ENCODE measurements at regions not wholly inside any gene's neighbourhood (a gene's known extent, or its start where the extent isn't known, plus 50 kb on each side); places are given as distances from the start of the nearest gene placed in this dataset.
A peak's percentile ranks its signal among the peaks of the same experiment; 100 is the strongest.
"Not testable (repeated sequence)": the region's sequence is repeated elsewhere in the genome, so short reads cannot be mapped to it uniquely, and the experiment has no call there.

DNA sequence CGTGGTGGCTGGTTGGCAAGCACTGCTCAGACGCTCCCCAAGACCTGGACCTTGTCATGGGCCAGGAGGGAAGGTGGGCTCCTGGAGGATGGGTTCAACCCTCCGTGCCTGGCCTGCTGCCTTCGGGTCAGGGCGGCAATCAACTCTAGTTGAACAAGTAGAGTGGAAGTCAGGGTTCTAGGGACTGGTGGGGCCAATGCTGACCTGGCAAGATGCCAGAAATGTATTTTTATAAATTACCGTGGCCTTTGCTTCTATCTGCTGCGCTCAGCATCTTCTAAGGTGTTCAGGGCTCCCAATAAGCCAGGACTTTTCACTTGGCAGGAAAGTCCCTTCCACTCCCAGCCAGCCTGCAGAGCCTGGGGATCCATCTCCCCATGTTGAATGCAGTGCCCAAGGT is 207.1 kb upstream of the N4BP1 start:
- no peak for DNase-seq

GRCh38 chr16:48816393-48816792 is 206.4 kb upstream of the N4BP1 start:
- no peak for DNase-seq

- no peak for DNase-seq
Measured at GRCh38 chr16:48814994-48815393, 205.0 kb upstream of the N4BP1 start.

- no peak for DNase-seq
Measured at GRCh38 chr16:48813485-48813884, 203.5 kb upstream of the N4BP1 start.

GRCh38 chr16:48812856-48813255 is 202.9 kb upstream of the N4BP1 start:
- no peak for DNase-seq

DNA sequence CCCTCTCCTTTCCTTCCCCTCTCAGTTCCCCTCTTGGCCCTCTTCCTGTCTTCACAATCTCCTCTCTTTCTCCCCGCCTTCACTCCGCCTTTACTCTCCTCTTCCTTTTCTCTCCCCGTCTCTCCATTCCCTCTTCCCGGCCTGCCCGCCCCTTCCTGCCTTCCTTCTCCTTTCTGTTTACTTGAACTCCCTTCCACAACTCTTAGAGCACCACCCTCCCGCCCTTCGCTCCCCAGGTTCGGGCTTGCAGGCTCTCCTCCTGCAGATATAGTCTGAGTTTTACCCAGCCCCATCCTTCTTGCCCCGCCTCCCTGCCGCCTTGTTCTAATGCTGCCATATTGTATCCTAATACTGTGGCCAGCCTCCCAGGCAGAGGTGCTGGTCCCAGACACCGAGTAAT is 201.5 kb upstream of the N4BP1 start:
- DNase-seq, result no peak

GRCh38 chr16:48810803-48811453 is 200.9 kb upstream of the N4BP1 start:
- no peak for DNase-seq

DNA sequence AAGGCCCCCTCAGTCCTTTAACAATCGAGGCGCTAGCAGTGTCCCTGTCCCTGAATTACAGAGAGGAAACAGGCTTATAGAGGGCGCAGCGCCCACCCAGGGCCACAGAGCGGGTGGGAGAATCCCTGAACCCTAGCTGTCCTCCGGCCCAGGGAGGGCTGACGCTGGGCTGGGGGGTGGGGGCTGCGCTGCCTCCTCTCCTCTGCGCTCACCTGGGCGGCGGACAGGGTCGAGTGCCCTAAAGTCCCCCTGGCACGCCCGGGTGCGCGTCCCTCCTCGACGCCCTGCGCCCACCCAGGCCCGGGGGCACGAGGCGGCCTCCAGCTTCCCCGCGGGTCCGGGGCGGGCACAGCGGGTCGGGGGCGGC is 200.4 kb upstream of the N4BP1 start:
- no peak for DNase-seq

DNA sequence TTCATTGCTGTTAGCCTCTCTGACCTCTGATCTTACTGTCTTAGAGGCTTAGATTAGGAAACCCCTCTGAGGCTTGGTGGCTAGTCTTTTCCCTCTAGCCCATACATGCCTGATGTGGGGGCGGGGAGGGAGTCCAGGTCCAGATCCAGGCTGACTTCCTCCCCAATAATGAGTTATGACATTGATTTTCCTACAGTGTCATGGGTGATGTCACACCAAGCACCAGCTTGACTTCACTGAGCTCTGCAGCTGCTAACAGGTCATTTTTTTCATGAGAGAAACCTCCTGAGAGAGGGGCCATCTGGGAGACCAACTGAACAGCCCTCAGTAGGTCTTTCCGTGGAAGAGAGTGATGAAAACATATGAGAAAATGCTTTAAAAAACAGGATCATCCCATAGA is 180.2 kb upstream of the N4BP1 start:
- DNase-seq, result no peak

GRCh38 chr16:48788475-48788874 is 178.5 kb upstream of the N4BP1 start:
- no peak for DNase-seq

- DNase-seq, result no peak
Measured at GRCh38 chr16:48745541-48745940, 135.6 kb upstream of the N4BP1 start.

GRCh38 chr16:48740964-48741363 is 131.0 kb upstream of the N4BP1 start:
- no peak for DNase-seq

- DNase-seq, result no peak
Measured at GRCh38 chr16:48734220-48734619, 124.2 kb upstream of the N4BP1 start.

DNA sequence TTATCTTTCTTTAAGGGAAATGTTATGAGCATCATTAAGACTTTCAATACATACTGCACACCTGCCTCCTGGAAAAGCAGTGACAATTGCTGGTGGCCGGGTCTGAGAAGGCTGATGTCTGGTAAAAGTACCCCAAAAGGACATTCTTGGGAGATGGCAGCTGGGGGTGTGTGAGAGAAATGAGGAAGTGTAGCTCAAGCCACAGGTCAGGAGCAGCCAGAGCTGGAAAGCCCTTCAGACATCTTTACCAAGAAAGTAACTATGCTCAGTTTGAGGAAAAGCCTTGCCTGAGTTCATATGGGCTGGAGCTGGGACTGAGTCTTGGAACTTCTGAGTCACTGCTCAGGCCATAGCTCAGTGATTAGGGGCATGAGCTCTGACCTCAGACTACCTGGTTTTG is 94.7 kb upstream of the N4BP1 start:
- DNase-seq, result no peak

- DNase-seq, result peak; percentile 40
Measured at GRCh38 chr16:48687421-48688038, 77.5 kb upstream of the N4BP1 start.

GRCh38 chr16:48684148-48684547 is 74.2 kb upstream of the N4BP1 start:
- DNase-seq, result no peak

DNA sequence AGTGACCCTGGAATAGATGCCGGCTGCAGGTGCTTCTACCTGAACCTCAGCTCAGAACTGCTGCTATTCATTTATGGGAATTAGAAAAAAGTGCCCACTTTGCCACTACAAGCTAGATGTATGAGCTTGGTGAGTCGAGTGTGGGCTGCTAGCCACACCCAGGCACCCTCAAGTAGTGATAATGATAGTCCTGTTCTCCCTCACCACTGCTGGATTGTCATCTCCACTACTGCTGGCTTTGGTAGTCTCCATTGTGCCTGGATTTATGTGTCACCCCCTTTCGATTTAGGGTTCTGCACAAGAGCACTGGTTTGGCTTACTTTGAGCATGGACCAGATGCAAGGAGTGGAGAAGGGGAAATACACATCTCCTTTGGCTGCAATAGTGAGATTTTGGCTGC is 73.0 kb upstream of the N4BP1 start:
- DNase-seq, result no peak

GRCh38 chr16:48681520-48681919 is 71.5 kb upstream of the N4BP1 start:
- no peak for DNase-seq

DNA sequence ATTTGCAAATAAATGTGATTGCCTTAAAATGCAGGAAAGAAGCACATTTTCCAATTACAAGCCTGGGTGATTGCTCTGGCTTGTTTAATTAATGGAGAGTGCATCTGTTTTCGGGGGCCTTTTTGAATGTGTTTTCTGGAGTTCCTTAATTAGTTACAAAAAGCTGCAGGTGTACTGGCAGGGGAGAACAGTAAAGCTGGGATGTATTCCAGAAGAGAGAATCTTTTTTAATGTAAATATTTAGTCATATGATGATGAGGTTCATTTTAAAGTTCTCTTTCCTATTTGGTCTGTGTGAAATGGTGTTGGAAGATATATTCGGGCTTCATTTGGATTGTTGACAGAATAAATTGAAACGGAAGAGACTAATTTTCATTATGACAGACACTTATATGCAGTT is 70.9 kb upstream of the N4BP1 start:
- DNase-seq, result no peak

DNA sequence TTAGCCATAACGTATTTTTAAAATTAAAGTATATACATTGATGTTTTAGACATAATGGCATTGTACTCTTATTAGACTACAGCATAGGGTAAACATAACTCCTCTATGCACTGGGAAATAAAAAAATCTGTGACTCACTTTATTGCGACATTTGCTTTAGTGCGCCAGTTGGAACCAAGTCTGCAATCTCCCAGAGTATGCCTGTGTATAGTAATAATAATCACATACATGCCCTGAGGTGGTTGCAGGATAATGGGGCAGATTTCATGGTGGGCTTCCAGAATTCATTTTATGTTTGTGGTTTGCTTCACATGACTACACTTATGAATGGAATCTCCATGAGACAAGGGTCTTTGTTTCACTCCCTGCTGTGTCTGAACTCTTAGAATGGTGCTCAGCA is 66.9 kb upstream of the N4BP1 start:
- DNase-seq, result no peak

GRCh38 chr16:48668184-48668583 is 58.2 kb upstream of the N4BP1 start:
- not testable (repeated sequence) for DNase-seq

DNA sequence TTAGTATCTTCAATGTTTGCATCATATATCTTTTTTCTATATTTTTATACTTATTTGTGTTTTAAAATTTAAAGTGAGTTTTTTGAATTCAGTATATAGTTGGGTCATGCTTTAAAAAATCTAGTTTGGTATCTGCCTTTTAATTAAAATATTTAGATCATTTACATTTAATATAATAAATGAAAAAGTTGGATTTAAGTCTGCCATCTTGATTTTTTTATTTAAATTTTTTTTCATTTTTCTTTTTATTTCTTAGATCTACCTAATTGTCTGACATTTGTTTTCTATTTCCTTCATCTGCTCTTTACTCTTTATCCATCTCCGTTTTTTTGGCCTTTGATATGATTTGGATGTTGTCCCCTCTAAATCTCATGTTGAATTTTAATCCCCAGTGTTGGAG is 50.0 kb upstream of the N4BP1 start:
- DNase-seq, result no peak

Measured in NCI-H187 treated with DMSO at 0.1 percent for 48 hours (cell line).